Astrocyte of the cerebellum (primary cell): ENCODE measurements at regions not wholly inside any gene's neighbourhood (a gene's known extent, or its start where the extent isn't known, plus 50 kb on each side); places are given as distances from the start of the nearest gene placed in this dataset.
A peak's percentile ranks its signal among the peaks of the same experiment; 100 is the strongest.

Source experiments
- DNase-seq: peaks from one replicate; pipeline ENCODE4 v3.0.0-alpha.2; 2011; ENCODE audit warnings: low read depth
- H3K4me3 ChIP-seq: 2 replicates; pipeline ENCODE4 v1.5.1; 2011; ENCODE audit warnings: mild to moderate bottlenecking, low read depth, low read length, moderate library complexity
- in situ Hi-C: cut with HindIII; loops from 2 replicates; pipeline ENCODE4 v1.10.0; 2017; ENCODE audit warnings: low sequenced_read_pairs
- TF ChIP-seq, protein P1 (sequence below): IDR thresholded peaks from 2 replicates; pipeline ENCODE4 v1.5.1; 2012; ENCODE audit warnings: low read length, low read depth, moderate library complexity, mild to moderate bottlenecking; ENCODE audit errors: missing control alignments

DNA sequence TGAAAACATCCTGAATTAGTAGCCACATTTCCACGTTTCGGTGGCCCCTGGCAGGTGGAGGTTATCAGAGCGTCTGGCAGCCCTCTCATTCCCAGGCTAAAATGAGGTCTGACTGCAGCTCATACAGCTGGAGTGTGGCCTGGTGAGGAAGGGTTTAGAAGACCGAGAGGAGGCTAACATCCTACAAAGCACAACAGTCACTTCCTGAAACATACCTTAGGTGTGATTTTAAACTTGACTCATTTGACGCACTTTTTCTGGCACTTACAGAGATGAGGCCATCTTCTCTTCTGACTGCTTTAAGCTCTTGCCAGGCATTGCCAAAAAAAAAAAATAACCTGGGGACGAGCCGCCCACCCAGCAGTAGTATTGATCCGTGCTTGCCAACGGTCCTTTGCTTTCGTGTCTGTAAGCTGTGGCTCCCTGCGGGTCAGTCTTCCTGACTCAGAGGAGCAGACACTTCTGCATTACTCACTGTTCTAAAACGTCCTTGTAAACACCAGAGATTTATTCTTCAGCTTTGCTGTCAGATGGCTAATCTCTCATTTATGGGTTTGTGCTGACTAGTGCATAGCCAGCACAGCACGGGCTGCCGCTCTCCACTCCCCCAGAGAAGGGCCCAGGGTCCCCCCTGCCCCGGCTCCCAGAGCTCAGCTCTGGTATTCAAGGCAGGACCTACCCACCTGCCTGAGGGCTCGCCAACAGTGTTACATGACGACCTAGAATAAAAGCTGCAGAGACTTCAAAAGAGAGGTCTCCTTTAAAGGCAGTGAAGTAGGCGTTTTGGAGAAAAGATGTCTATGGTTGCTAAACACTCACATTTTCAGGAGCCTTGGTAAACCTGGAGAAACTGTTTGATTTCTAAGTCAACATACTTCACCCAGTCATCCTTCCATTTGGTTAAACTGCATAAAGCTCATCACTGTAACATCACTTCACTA lies 78.5 kb upstream of the FRMD1 start:
- TF ChIP-seq, protein P1, sequence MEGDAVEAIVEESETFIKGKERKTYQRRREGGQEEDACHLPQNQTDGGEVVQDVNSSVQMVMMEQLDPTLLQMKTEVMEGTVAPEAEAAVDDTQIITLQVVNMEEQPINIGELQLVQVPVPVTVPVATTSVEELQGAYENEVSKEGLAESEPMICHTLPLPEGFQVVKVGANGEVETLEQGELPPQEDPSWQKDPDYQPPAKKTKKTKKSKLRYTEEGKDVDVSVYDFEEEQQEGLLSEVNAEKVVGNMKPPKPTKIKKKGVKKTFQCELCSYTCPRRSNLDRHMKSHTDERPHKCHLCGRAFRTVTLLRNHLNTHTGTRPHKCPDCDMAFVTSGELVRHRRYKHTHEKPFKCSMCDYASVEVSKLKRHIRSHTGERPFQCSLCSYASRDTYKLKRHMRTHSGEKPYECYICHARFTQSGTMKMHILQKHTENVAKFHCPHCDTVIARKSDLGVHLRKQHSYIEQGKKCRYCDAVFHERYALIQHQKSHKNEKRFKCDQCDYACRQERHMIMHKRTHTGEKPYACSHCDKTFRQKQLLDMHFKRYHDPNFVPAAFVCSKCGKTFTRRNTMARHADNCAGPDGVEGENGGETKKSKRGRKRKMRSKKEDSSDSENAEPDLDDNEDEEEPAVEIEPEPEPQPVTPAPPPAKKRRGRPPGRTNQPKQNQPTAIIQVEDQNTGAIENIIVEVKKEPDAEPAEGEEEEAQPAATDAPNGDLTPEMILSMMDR, result no peak
- H3K4me3 ChIP-seq, result no peak overlapping the region
- DNase-seq, result peak; percentile 26
- in situ Hi-C loops, result no loop called here

DNA sequence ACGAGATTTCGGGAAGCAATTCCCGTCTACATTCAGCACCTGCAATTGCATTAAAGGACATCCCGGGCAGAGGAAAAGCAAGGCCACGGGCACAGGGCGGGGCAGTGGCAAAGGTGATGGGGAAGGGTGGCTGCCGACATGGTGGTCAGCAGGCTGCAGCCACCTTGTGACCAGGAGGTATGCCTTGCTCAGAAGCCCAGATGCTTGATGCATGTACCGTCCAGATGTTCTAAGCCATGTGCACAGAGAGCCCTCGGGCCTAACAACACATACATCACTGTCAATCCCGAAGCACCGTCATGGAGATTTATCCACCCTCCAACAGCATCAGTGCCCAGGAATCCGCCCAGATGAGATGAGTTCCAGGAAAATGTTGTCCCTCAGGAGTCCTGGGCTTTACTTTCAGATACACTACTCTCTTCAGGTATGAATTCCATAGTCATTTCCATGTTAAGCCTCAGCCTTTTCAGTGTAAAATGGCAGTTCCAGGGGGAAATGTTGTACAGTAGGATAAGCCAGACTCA lies 77.8 kb upstream of the FRMD1 start:
- no peak for DNase-seq
- in situ Hi-C loops, result no loop called here
- H3K4me3 ChIP-seq, result no peak overlapping the region
- TF ChIP-seq, protein P1, result no peak

DNA sequence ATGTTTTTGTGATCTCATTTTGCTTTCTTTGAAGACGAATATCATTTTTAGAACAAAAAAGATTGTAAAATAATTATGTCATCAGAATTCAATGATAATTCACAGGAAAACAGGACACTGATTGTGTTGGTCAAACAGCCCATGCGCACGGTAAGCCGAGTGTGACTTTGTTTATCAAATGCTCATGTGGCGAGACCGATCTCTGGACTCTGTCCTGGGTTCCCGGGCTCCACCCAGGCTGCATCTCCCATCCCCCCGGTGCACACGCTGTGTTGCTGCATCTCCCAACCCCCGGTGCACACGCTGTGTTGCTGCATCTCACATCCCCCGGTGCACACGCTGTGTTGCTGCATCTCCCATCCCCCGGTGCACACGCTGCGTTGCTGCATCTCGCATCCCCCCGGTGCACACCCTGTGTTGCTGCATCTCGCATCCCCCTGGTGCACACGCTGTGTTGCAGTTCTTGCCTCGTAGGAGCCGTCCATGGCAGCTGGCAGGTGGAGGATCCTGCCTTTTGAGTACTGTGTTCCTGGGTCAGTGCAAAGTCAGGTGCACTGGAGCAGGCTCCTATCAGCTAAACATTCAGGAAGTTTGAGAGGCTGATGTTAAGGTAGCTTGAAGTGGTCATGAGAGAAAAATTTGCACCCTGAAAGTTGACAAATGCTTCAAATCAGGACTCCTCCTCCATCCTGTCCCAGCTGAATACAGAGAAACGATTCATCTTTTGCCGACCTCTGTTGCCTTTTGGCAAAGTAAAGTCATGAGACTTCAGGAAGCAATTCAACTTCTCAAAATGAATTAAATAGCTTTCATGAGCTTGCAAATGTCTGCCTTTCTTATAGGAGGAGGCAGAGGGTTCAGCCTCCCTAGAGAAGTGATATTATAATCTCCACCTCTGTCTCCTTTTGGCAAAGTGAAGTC lies 77.1 kb upstream of the FRMD1 start:
- H3K4me3 ChIP-seq, result no peak overlapping the region
- in situ Hi-C loops, result no loop called here
- DNase-seq, result no peak
- TF ChIP-seq, protein P1, result no peak

DNA sequence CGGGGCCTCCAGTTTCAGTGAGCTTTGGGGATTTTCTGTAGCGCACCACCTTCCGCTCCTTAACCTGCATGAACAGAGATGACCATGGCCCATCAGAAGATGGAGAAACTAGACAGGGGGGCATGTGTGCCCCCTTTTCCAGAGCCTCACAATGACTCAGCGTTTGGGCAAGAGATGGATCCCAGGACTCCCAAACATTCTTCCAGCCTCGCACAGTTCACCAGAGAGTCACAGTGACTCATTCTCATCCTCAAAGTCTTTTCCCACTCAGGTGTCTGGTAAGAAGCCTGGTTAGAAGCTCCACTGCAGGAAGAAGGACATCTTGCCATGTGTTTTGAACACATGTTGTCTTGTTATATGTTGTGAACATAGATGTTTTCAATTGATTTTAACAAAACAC lies 76.2 kb upstream of the FRMD1 start:
- no peak overlapping the region for H3K4me3 ChIP-seq
- in situ Hi-C loops, result no loop called here
- TF ChIP-seq, protein P1, result no peak
- DNase-seq, result peak; percentile 18

DNA sequence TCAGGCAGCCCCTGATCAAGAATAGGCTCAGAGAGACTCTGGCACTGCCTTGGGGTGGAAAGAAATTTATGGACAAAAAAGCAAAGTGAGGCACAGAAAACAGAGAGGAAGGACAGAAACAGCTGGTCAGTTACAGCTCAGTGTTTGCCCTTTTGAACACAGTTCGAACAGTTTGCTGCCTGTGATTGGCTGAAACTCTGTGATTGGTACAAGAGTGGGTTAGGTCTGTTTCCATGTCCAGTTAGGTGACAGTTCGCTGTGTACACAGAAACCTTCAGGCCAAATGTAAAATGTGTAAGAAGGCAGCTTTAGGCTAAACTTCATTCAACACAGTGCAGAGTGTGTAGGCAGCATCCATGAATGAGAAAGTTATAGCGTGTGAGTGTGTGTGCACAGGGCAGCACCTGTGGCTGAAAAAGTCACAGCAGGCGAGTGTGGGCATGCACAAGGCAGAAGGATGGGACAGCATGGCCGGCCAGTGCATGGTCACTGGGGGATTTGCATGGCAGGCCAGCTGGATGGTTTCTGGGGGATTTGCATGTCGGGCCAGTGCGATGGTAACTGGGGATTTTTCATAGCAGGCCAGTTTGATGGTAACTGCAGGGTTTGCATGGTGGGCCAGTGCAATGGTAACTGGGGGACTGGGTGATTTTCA lies 75.4 kb upstream of the FRMD1 start:
- TF ChIP-seq, protein P1, result no peak
- no peak overlapping the region for H3K4me3 ChIP-seq
- no peak for DNase-seq
- in situ Hi-C loops, result no loop called here

DNA sequence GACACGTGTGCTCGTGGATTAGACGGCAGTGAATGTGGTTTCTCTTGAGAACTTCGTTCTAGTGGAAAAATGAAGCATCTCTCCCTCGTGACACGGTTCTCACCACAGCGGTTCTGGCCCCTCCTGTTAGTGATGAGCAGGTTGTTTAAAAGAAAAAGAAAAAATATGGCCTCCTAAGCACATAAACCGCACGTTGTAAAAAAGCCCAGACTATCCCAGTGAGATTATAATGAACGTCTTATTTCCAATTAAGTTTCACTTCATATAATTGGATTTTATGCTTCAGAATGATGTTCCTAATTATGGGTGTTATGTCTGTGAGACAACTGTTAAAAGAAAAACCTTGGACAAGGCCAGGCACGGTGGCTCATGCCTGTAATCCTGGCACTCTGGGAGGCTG lies 74.5 kb upstream of the FRMD1 start:
- in situ Hi-C loops, result no loop called here
- no peak for DNase-seq
- TF ChIP-seq, protein P1, result no peak
- no peak overlapping the region for H3K4me3 ChIP-seq
